Epidermal melanocyte (primary cell): ENCODE measurements at regions not wholly inside any gene's neighbourhood (a gene's known extent, or its start where the extent isn't known, plus 50 kb on each side); places are given as distances from the start of the nearest gene placed in this dataset.
"Not testable (repeated sequence)": the region's sequence is repeated elsewhere in the genome, so short reads cannot be mapped to it uniquely, and the experiment has no call there.

Experiments
- DNase-seq: peaks from one replicate; pipeline ENCODE4 v3.0.0; 2011; ENCODE audit warnings: low spot score; ENCODE audit not compliant: insufficient read length

DNA sequence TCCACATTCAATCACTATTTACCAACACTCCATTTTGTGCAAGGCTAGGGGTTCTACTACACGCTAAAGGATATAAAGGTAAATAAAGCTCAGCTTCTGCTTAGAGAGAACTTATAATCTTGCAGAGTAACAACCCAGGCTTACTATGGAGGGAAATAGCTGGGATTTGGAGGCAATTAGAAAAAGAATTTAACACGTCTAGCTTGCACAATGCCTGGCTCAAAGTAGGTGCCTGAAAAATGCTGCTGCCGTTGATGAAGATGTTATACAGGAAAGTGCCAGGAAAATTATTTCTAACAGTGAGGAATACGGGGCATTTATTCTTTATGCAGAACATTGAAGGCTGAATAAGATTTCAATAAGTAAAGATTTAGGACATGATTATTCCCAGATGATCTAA, 214.2 kb downstream of the KITLG start:
- DNase-seq, result no peak

DNA sequence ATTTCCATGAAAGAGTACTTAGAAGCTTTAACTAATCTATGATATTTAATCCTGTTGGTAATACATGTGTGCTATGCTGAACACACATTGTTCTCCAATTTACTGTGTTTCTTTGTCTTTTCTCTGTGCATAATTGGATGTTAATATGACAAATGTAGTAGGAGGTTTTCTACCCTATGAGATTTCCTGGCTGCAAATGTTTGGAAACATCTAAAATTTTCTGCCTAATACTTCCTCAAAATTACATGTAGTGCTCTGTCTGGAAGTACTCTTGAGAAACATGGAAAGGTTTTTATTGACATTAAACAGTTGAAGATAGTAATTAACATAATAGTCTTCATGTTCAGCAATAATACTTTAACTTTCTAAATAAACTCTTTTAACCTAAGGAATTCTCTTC, 213.0 kb downstream of the KITLG start:
- DNase-seq, result no peak

- DNase-seq, result not testable (repeated sequence)
These were observed 212.2 kb downstream of the KITLG start for GRCh38 chr12:88368077-88368476.

- no peak for DNase-seq
These were observed 208.7 kb downstream of the KITLG start for GRCh38 chr12:88371416-88372183.

DNA sequence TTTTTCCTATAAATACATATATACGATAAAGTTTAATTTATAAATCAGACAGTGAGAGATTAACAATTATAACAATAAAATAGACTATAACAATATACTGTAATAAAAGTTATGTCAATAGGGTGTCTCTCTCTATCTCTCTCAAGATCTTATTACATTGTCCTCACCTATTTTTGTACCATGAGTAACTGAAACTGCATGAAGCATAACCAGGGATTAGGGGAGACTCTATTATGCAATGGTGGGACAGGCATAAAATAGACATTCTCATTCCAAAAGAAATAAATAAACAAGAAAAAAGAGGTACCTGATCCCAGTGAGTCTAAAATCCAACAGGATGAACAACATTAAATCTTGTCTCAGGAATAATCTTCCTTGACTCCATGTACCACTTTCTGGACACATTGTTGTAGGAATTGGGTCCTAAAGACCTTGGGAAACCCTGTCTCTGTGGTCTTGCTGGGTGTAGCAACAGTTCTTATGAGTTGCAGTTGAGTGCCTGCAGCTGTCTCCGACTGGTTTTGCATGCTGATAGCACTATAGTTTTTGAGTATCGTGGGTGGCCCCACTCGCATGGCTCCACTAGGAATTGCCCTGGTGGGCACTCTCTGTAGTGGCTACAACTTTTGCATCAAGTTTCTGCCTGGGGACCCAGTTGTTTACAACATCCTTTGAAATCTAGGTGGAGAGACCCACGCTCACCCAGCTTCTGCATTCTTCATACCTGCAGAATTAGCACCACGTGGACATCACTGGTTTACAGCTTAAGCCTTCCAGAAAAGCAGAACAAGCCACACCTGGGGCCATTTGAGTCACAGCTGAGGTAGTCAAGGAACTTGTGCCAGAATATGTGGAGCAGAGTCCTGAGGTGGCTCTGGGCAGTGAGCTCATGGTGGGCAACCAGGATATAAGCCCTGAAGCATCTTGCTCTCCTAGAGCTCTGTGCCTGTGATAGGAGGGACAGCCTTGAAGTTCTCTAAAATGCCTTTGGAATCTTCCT, 204.7 kb downstream of the KITLG start:
- no peak for DNase-seq

DNA sequence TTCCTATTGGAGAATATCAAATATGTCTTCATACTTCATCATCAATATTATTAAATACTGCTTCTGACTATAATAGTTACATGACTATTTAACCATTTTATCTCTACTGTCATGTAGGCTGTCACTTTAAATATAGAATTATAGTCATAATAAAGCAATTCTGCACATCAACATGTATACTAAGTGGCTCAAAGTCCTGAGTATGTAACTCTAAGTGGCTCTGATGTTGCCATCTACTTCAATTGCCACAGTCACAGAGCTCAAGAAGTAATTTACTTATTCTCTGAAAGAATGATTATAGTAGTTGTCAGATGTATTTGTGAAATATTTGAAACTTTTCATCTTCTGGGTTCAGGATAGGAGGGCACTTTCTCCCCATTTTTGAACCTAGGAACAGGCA, 202.3 kb downstream of the KITLG start:
- DNase-seq, result no peak

GRCh38 chr12:88381466-88381865, 198.8 kb downstream of the KITLG start:
- DNase-seq, result no peak

GRCh38 chr12:88383405-88383804, 196.9 kb downstream of the KITLG start:
- no peak for DNase-seq

GRCh38 chr12:88388566-88389540, 191.4 kb downstream of the KITLG start:
- DNase-seq, result no peak

DNA sequence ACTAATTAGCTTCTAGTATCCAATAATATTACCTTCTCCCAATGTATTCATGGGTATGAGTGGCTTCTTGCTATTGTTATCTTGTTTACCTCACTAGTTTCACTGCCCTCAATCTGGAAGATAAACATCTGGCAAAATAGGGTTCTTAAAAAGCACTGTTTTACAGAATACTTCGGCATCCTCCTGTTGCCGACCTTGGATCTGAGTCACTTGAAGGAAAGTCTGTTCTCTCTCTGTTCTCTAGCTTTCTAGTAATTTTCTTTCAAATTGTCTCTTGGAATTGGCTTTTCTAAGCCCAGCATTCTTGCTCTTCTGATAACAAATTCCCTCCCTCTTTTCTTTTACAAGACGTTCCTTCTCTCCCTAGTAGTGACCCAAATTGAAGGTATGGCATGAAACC, 189.5 kb downstream of the KITLG start:
- no peak for DNase-seq

- DNase-seq, result peak; percentile 27
These were observed 188.7 kb downstream of the KITLG start for GRCh38 chr12:88391556-88391955.

DNA sequence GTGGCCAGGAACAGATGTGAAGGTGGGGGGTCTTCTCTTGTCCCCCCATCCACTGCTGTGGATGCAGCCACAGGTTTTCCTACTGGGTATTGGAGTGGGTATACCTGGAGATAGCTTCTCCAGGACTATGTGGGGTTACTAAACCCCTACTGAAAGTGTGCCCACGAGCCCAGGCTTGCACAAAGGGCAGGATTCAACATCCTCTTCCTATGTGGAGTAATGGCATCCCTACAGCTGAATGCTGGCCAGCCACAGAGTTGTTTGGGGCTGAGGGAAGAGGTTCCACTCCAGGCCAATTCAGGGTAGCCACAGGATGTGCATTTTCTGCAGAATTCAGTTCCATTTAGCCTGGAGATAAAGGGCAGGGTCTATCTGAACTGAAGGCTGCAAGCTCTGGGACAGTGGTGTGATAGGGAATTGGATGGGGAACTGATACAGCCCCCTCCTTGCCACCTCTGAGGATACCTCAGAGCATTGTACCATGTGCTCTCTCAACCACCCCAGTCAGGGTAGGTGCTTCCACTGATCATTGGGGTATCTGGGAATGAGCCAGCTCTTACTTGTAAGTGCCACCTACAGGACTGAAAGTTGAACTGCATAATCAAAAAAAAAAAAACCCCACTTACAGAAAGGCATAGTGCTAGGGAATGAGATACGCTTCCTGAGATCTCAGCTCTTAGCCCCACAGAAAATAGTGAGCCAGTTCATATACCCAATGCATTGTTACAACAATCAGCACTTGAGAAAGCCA, 187.1 kb downstream of the KITLG start:
- no peak for DNase-seq

- DNase-seq, result no peak
These were observed 182.2 kb downstream of the KITLG start for GRCh38 chr12:88398031-88398430.

DNA sequence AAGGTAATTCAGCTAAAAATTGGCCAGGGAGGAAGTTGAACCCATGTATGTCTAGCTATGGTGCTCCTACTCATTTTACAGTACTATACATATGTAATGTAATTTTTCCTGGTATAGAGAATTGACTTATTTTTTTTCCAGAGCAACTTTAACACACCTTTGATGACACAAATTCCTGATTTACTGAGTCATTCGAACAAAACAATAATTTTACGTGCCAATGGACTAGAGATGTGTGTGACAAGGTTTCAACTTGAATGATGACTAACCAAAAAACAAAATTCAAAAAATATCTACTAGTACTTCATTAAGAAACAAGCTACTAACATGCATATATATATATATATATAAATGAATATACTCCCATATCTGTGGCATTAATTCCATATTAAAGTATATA, 180.5 kb downstream of the KITLG start:
- no peak for DNase-seq

GRCh38 chr12:88400302-88400701, 180.0 kb downstream of the KITLG start:
- DNase-seq, result peak; percentile 20

- DNase-seq, result no peak
These were observed 179.1 kb downstream of the KITLG start for GRCh38 chr12:88401155-88401554.

DNA sequence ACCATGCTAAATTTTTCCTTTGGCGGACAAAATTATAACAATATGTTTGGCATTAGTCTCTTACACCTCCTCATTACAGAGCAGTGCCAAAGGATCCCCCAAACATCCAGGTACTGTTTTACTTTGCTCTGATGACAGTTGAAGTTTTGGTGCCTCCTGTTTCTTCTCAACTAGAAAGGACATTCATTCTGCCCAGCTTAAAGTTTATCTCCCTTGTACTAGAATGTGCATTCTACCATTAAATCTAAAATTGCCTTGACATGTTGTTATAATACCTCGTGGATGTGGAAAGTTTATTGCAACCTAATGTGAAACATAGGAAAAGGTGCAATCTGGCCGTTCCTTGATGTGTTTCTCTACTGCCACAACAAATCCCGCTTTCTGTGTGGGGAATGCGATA, 173.4 kb downstream of the KITLG start:
- no peak for DNase-seq

DNA sequence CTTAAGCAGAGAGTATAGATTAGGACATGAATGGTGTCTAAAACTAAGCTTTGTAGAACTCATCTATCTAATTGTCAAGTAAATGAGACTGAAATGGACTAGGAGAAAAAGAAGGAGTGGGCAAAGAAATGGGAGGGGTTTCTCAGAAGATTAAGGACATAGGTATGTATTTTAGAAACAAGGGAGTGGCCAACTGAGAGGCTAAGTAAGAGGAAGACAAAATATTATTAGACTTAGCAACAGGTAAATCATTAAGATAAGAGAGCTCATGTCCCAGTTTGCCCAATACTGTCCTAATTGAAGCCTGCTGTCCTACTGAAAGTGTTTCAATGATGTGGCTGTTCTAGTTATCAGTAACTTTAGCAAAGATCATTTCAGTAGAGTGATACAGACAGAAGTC, 171.4 kb downstream of the KITLG start:
- no peak for DNase-seq

DNA sequence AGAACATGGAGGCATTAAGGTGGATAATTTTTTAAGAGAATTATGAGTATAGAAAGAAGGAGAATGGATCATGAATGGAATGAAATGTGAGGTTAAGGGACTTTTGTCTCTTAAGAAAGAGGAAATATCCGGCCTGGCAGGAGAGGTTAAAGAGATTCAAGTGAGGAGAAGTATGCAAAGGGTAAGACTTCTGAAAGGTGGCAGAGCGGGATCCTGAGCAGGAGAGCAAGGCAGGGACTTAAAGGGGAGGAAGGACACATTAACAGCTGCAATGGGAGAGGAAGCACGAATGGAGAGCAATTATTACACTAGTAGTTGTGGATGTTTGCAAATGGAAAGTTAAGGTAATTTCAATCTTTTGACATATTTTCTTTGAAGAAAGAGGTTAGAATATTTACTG, 171.0 kb downstream of the KITLG start:
- DNase-seq, result no peak

GRCh38 chr12:88411689-88412088, 168.6 kb downstream of the KITLG start:
- DNase-seq, result no peak

- DNase-seq, result no peak
These were observed 166.6 kb downstream of the KITLG start for GRCh38 chr12:88413646-88414045.
